ENCODE measurements at regions not wholly inside any gene's neighbourhood (a gene's known extent, or its start where the extent isn't known, plus 50 kb on each side); places are given as distances from the start of the nearest gene placed in this dataset.

- TF ChIP-seq, protein P1, sequence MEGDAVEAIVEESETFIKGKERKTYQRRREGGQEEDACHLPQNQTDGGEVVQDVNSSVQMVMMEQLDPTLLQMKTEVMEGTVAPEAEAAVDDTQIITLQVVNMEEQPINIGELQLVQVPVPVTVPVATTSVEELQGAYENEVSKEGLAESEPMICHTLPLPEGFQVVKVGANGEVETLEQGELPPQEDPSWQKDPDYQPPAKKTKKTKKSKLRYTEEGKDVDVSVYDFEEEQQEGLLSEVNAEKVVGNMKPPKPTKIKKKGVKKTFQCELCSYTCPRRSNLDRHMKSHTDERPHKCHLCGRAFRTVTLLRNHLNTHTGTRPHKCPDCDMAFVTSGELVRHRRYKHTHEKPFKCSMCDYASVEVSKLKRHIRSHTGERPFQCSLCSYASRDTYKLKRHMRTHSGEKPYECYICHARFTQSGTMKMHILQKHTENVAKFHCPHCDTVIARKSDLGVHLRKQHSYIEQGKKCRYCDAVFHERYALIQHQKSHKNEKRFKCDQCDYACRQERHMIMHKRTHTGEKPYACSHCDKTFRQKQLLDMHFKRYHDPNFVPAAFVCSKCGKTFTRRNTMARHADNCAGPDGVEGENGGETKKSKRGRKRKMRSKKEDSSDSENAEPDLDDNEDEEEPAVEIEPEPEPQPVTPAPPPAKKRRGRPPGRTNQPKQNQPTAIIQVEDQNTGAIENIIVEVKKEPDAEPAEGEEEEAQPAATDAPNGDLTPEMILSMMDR (conservative IDR thresholded peaks at IDR 0.05; ENCODE audit: low read depth, low read length): no peak
- TF ChIP-seq RCOR1 (IDR thresholded peaks at IDR 0.05; ENCODE audit: insufficient replicate concordance, low read length) (no peak), POLR2A (IDR thresholded peaks at IDR 0.05; ENCODE audit: low read depth, low read length) (no peak), ELK1 (IDR thresholded peaks at IDR 0.05; ENCODE audit: borderline replicate concordance, low read depth, low read length) (no peak), RAD21 (IDR thresholded peaks at IDR 0.05; ENCODE audit: low read length) (no peak), MAFK (IDR thresholded peaks at IDR 0.05; ENCODE audit: low read depth, low read length) (no peak), MXI1 (IDR thresholded peaks at IDR 0.05; ENCODE audit: borderline replicate concordance, low read depth, low read length) (no peak), RFX5 (IDR thresholded peaks at IDR 0.05; ENCODE audit: low read depth, low read length) (no peak), FOS (IDR thresholded peaks at IDR 0.05; ENCODE audit: low read depth, low read length) (no peak), CEBPB (IDR thresholded peaks at IDR 0.05; ENCODE audit: low read depth, low read length) (no peak), USF2 (IDR thresholded peaks at IDR 0.05; ENCODE audit: low read depth, low read length) (no peak), CHD1 (IDR thresholded peaks at IDR 0.05; ENCODE audit: low read depth, low read length) (no peak), BHLHE40 (IDR thresholded peaks at IDR 0.05; ENCODE audit: low read depth, low read length) (no peak), NFE2L2 (IDR thresholded peaks at IDR 0.05; ENCODE audit: low read depth, low read length) (no peak)
These were observed 401.1 kb downstream of the PCDH18 start for GRCh38 chr4:137131201-137131600.

Data from IMR-90 (cell line).